H1 (cell line): ENCODE measurements at regions not wholly inside any gene's neighbourhood (a gene's known extent, or its start where the extent isn't known, plus 50 kb on each side); places are given as distances from the start of the nearest gene placed in this dataset.

Experiments used
- EGR1 ChIP-seq: IDR thresholded peaks from 2 replicates; pipeline ENCODE4 v1.6.1; 2011; ENCODE audit warnings: low read depth, low read length, borderline replicate concordance
- RAD21 ChIP-seq, 2 experiments: IDR thresholded peaks in 1 of 2; conservative IDR thresholded peaks in 1 of 2; 2 replicates each; pipeline ENCODE4 v1.6.1; 2011; ENCODE audit warnings: low read depth in 2 of 2, low read length in 2 of 2, improper control_type of control experiment in 1 of 2, inconsistent platforms in 1 of 2, mild to moderate bottlenecking in 1 of 2, moderate library complexity in 1 of 2
- RBBP5 ChIP-seq: IDR thresholded peaks from 2 replicates; pipeline ENCODE4 v1.7.1; 2012; ENCODE audit warnings: low read depth, mild to moderate bottlenecking, inconsistent platforms, low read length, moderate library complexity, borderline replicate concordance
- RFX5 ChIP-seq: IDR thresholded peaks from 2 replicates; pipeline ENCODE4 v1.6.1; 2011; ENCODE audit warnings: low read depth, low read length, improper control_type of control experiment, borderline replicate concordance
- SP1 ChIP-seq: IDR thresholded peaks from 2 replicates; pipeline ENCODE4 v1.6.1; 2011; ENCODE audit warnings: low read depth, low read length
- YY1 ChIP-seq: IDR thresholded peaks from 2 replicates; pipeline ENCODE4 v1.6.1; 2011; ENCODE audit warnings: low read depth, mild to moderate bottlenecking, low read length

DNA sequence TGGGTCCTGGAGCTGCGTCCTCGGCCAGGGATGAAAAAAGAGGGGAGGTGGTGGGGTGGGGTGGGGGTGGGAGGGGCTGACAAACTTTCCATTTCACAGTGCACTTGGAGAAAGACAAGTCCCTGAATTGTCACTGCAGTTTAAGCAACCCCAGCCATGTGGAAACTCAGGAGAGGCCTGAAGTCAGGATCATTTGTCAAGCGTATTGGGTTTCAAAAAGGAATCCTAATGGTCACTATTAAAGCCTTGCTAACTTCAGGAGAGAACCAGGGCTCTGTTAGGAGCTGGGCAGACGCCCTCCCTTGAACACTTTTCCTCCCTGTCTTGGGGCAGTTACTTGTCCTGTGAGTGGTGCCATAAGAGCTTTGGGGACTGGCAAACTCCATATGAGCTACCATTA, 159.9 kb downstream of the FNDC1 start (continued):
- TF ChIP-seq RBBP5 (no peak), RFX5 (no peak), EGR1 (no peak), RAD21 (IDR thresholded peaks at IDR 0.05 in 1 of 2, conservative IDR thresholded peaks at IDR 0.05 in 1 of 2; ENCODE audit: low read depth in 2 of 2, low read length in 2 of 2) (no peak), SP1 (no peak), YY1 (no peak)
